SK-N-SH (cell line): ENCODE measurements at regions not wholly inside any gene's neighbourhood (a gene's known extent, or its start where the extent isn't known, plus 50 kb on each side); places are given as distances from the start of the nearest gene placed in this dataset.
A peak's percentile ranks its signal among the peaks of the same experiment; 100 is the strongest.

Experiments
- CTCF ChIA-PET: fragments of 300-600, 350-600 bp; formaldehyde crosslinking; extraction: SDS; loops from one replicate; lab custom pipeline; 2021; lab: Yijun Ruan, JAX
- POLR2A ChIA-PET: fragments of 350-600 bp; sonication (Branson Sonifier 250); formaldehyde crosslinking; extraction: SDS; loops from one replicate; lab custom pipeline; 2020; ENCODE audit warnings: antibody characterized with exemption, inconsistent platforms; lab: Yijun Ruan, JAX
- DNase-seq: peaks from one replicate; pipeline ENCODE4 v3.0.0; 2012
- H2AFZ ChIP-seq: fragments of 200-600 bp; sonication (generic); 2 replicates; pipeline ENCODE4 v1.8.1; 2016; ENCODE audit warnings: antibody characterized with exemption, mild to moderate bottlenecking, low read depth
- H3F3A ChIP-seq: fragments of 200-600 bp; sonication (generic); replicated peaks from 2 replicates; pipeline ENCODE3; 2016; ENCODE audit warnings: antibody characterized with exemption, mild to moderate bottlenecking; ENCODE audit not compliant: insufficient read depth
- H3K27ac ChIP-seq, 2 experiments: fragments of 200-500 bp in 1 of 2; fragments of 200-600 bp in 1 of 2; sonication (Bioruptor generic) in 1 of 2; sonication (generic), shearing (Covaris generic) in 1 of 2; 2 replicates each; pipeline versions ENCODE4 v1.5.1 to v1.6.1; 2014 to 2016; ENCODE audit warnings: low read depth in 2 of 2, inconsistent platforms in 1 of 2, low read length in 1 of 2, mild to moderate bottlenecking in 1 of 2, mixed read lengths in 1 of 2
- H3K27me3 ChIP-seq: fragments of 200-600 bp; sonication (generic), shearing (Covaris generic); 2 replicates; pipeline ENCODE4 v1.6.1; 2016; ENCODE audit warnings: mixed run types; ENCODE audit not compliant: insufficient read depth
- H3K36me3 ChIP-seq, 2 experiments: fragments of 200-500 bp in 1 of 2; fragments of 200-600 bp in 1 of 2; sonication (Bioruptor generic) in 1 of 2; sonication (generic) in 1 of 2; replicated peaks in 1 of 2; 2 replicates each; pipeline versions ENCODE3 to v1.5.1; 2014 to 2016; ENCODE audit warnings: low read length in 1 of 2, mild to moderate bottlenecking in 1 of 2; ENCODE audit not compliant: insufficient read depth in 2 of 2, control insufficient read depth in 1 of 2
- H3K4me1 ChIP-seq, 2 experiments: fragments of 200-500 bp in 1 of 2; fragments of 200-600 bp in 1 of 2; sonication (Bioruptor generic) in 1 of 2; sonication (generic), shearing (Covaris generic) in 1 of 2; 2 replicates each; pipeline versions ENCODE4 v1.5.1 to v1.6.1; 2014 to 2016; ENCODE audit warnings: low read depth in 1 of 2, low read length in 1 of 2, mixed run types in 1 of 2; ENCODE audit not compliant: insufficient read depth in 2 of 2, control insufficient read depth in 1 of 2
- H3K4me2 ChIP-seq: fragments of 200-600 bp; sonication (generic), shearing (Covaris generic); 2 replicates; pipeline ENCODE4 v1.6.1; 2017; ENCODE audit warnings: mixed run types
- H3K4me3 ChIP-seq, 2 experiments: fragments of 200-500 bp in 1 of 2; fragments of 200-600 bp in 1 of 2; sonication (Bioruptor generic) in 1 of 2; sonication (generic), shearing (Covaris generic) in 1 of 2; 2 replicates each; pipeline versions ENCODE4 v1.5.1 to v1.8.1; 2014 to 2016; ENCODE audit warnings: low read depth in 2 of 2, inconsistent platforms in 1 of 2, low read length in 1 of 2, mild to moderate bottlenecking in 1 of 2, mixed read lengths in 1 of 2, moderate library complexity in 1 of 2
- H3K79me2 ChIP-seq: fragments of 200-600 bp; sonication (generic); 2 replicates; pipeline ENCODE4 v1.8.1; 2017; ENCODE audit warnings: mild to moderate bottlenecking; ENCODE audit not compliant: insufficient read depth
- H3K9ac ChIP-seq: fragments of 200-600 bp; sonication (generic); 2 replicates; pipeline ENCODE4 v1.6.1; 2017; ENCODE audit warnings: mixed run types
- H3K9me2 ChIP-seq: fragments of 200-600 bp; sonication (generic); 2 replicates; pipeline ENCODE4 v1.6.1; 2017; ENCODE audit warnings: mixed run types
- H3K9me3 ChIP-seq: fragments of 200-600 bp; sonication (generic); 2 replicates; pipeline ENCODE4 v1.6.1; 2017; ENCODE audit warnings: mixed run types, mild to moderate bottlenecking, moderate library complexity
- H4K20me1 ChIP-seq: fragments of 200-600 bp; sonication (generic); 2 replicates; pipeline ENCODE4 v1.6.1; 2017; ENCODE audit warnings: mild to moderate bottlenecking, mixed run types; ENCODE audit not compliant: insufficient read depth
- CHD2 ChIP-seq: fragments of 150-350 bp; IDR thresholded peaks from 2 replicates; pipeline ENCODE4 v1.6.1; 2018; ENCODE audit warnings: low read length; ENCODE audit not compliant: partially characterized antibody
- ELF1 ChIP-seq: IDR thresholded peaks from 2 replicates; pipeline ENCODE4 v1.4.0; 2012
- EP300 ChIP-seq, 2 experiments: IDR thresholded peaks; 2 replicates each; pipeline versions ENCODE4 v1.4.0 to v1.6.1; 2012; ENCODE audit warnings: borderline replicate concordance in 1 of 2, low read depth in 1 of 2, low read length in 1 of 2
- FOSL2 ChIP-seq: IDR thresholded peaks from 2 replicates; pipeline ENCODE4 v1.4.0; 2012; ENCODE audit warnings: low read depth, mild to moderate bottlenecking, moderate library complexity, borderline replicate concordance
- FOXJ3 ChIP-seq: sonication (generic); formaldehyde crosslinking; IDR thresholded peaks from 2 replicates; pipeline ENCODE4 v1.5.1; 2020; ENCODE audit warnings: mild to moderate bottlenecking, missing genetic modification reagents
- FOXM1 ChIP-seq: IDR thresholded peaks from 2 replicates; pipeline ENCODE4 v1.4.0; 2012; ENCODE audit warnings: low read depth, mild to moderate bottlenecking
- GABPA ChIP-seq: IDR thresholded peaks from 2 replicates; pipeline ENCODE4 v1.4.0; 2012; ENCODE audit warnings: low read depth, mild to moderate bottlenecking
- GATA2 ChIP-seq: sonication (generic); formaldehyde crosslinking; IDR thresholded peaks from 2 replicates; pipeline ENCODE4 v1.5.0; 2020; ENCODE audit warnings: mild to moderate bottlenecking, missing genetic modification reagents
- JUND ChIP-seq: IDR thresholded peaks from 2 replicates; pipeline ENCODE4 v1.4.0; 2012
- MEF2A ChIP-seq: IDR thresholded peaks from 2 replicates; pipeline ENCODE4 v1.4.0; 2012; ENCODE audit warnings: low read depth, borderline replicate concordance
- POLR2AphosphoS5 ChIP-seq: IDR thresholded peaks from 2 replicates; pipeline ENCODE4 v1.6.1; 2012; ENCODE audit warnings: low read depth, low read length
- RFX5 ChIP-seq: IDR thresholded peaks from 2 replicates; pipeline ENCODE4 v1.6.1; 2012; ENCODE audit warnings: mild to moderate bottlenecking, improper control_type of control experiment, low read length
- RXRA ChIP-seq: IDR thresholded peaks from 2 replicates; pipeline ENCODE4 v1.4.0; 2012; ENCODE audit warnings: low read depth, mild to moderate bottlenecking, borderline replicate concordance
- SIN3A ChIP-seq: IDR thresholded peaks from 2 replicates; pipeline ENCODE4 v1.6.1; 2012; ENCODE audit warnings: low read depth, mild to moderate bottlenecking, low read length, moderate library complexity, borderline replicate concordance
- TCF12 ChIP-seq: IDR thresholded peaks from 2 replicates; pipeline ENCODE4 v1.4.0; 2012
- YY1 ChIP-seq: IDR thresholded peaks from 2 replicates; pipeline ENCODE4 v1.4.0; 2012; ENCODE audit warnings: low read depth, mild to moderate bottlenecking
- WGBS: methylation state at CpG from one replicate; pipeline ENCODE4 v1.1.6; 2017; ENCODE audit warnings: low lambda C conversion rate; 5-methylcytosine and 5-hydroxymethylcytosine counted together
- TF ChIP-seq, protein P1 (sequence below): fragments of 200-600 bp; sonication (generic); IDR thresholded peaks from 2 replicates; pipeline ENCODE4 v1.6.1; 2017; ENCODE audit warnings: antibody characterized with exemption, mild to moderate bottlenecking, moderate library complexity

DNA sequence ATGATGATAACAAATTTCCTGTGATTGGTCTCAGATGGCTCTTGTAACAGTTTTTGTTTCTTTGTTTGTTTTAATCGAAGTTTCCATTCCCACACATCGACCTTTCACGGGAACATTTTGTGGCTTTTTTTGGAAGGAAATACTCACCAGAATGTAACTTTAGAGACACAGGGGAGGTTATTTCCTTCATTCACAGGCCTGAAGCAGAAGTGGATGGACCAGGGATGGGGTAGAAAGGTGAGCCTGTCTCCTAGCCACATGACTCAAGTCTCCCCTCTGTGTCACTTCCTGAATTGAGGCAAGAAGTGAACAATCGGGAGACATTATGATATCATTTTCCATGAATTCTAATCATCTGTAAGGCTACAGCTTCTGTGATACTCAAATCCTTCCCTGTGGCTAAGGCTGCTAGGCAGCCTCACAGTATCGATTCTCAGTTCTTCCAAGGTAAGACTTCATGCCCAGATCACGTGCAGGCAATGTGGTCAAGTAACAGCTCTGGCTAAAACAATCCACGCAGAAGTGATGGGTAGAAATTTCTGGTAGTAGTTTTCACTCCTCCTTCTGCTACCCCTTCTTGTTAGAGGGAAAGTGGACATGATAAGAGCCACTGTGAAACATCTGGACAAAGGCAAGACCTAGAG, 203.9 kb upstream of the NEBL start:
- H3K9me3 ChIP-seq: no peaks in the 10 kb centered on the region
- TF ChIP-seq GATA2 (CRISPR knock-in tag): no peak
- TF ChIP-seq ELF1: peak; percentile 9; the same call in 1 of the 2 replicates
- peak; percentile 16; the same call in 1 of the 2 replicates for TF ChIP-seq JUND
- peak; percentile 50; the same call in 1 of the 2 replicates for TF ChIP-seq TCF12
- TF ChIP-seq POLR2AphosphoS5: no peak
- no peak for TF ChIP-seq GABPA
- TF ChIP-seq EP300 (IDR thresholded peaks at IDR 0.05; ENCODE audit: borderline replicate concordance in 1 of 2, low read depth in 1 of 2, low read length in 1 of 2): peak in 1 of 2 experiments; percentile 31; a peak in 1 of 4 replicates
- no peak for TF ChIP-seq FOXM1
- no peak for TF ChIP-seq SIN3A
- TF ChIP-seq, protein P1, sequence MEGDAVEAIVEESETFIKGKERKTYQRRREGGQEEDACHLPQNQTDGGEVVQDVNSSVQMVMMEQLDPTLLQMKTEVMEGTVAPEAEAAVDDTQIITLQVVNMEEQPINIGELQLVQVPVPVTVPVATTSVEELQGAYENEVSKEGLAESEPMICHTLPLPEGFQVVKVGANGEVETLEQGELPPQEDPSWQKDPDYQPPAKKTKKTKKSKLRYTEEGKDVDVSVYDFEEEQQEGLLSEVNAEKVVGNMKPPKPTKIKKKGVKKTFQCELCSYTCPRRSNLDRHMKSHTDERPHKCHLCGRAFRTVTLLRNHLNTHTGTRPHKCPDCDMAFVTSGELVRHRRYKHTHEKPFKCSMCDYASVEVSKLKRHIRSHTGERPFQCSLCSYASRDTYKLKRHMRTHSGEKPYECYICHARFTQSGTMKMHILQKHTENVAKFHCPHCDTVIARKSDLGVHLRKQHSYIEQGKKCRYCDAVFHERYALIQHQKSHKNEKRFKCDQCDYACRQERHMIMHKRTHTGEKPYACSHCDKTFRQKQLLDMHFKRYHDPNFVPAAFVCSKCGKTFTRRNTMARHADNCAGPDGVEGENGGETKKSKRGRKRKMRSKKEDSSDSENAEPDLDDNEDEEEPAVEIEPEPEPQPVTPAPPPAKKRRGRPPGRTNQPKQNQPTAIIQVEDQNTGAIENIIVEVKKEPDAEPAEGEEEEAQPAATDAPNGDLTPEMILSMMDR: no peak
- no peak for TF ChIP-seq FOXJ3 (CRISPR knock-in tag)
- TF ChIP-seq FOSL2: peak; percentile 55
- no peak for TF ChIP-seq RXRA
- no peak for TF ChIP-seq MEF2A
- TF ChIP-seq, all 33 proteins: peak for 5
- H3K27me3 ChIP-seq: no peaks in the 10 kb centered on the region
- H4K20me1 ChIP-seq: no peaks in the 10 kb centered on the region
- ChIA-PET CTCF (interaction anchor here (0.6 to 2.0 kb wide), 2 partner anchors 22 to 528 kb away, joined by 4 to 10 read pairs; no protein-coding TSS in a partner anchor), POLR2A (no interaction called here)
- 32% methylated on average over 7 of the region's 7 CpGs for WGBS
- DNase-seq: no peak
- H3K4me3 ChIP-seq: no peak overlapping the region; a peak in 1 of 4 replicates
- peak overlapping the region; percentile 71 to 93 for H3K27ac ChIP-seq
- no peaks in the 10 kb centered on the region for H3K9me2 ChIP-seq
- no peaks in the 10 kb centered on the region for H3K36me3 ChIP-seq
- H2AFZ ChIP-seq: peak overlapping the region; percentile 82
- H3K4me2 ChIP-seq: peak overlapping the region; percentile 16
- no peaks in the 10 kb centered on the region for H3K79me2 ChIP-seq
- H3F3A ChIP-seq: peaks cover 19% of the 10 kb centered on the region
- H3K4me1 ChIP-seq: peaks cover 14 to 32% of the 10 kb centered on the region in 2 experiments
- H3K9ac ChIP-seq: peak overlapping the region; percentile 33; the same call in 1 of the 2 replicates

DNA sequence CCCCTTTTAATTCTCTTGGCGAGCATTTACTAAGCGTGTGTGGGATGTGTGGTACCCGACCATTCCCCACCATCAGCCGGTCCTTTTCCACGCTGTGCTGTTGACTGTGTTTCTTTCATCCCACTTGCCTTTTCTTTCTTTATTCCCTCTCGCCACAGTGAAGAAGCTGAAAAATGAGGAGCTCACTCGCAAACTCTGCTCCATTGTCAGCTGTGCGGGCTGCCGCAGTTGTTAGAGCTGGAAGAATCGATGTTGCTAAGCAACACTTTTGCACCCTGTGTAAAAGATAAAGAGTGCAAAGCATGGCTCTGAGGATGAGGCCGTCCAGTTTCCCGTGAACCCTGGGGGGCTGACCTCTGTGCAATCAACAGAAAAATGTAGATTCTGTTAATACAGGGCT, 203.1 kb upstream of the NEBL start:
- Histone ChIP-seq H3K79me2 (no peaks in the 10 kb centered on the region), H3F3A (peaks cover 19% of the 10 kb centered on the region), H2AFZ (peak overlapping the region; percentile 82), H3K4me1 (peaks cover 14 to 32% of the 10 kb centered on the region in 2 experiments), H3K9me3 (no peaks in the 10 kb centered on the region), H4K20me1 (no peaks in the 10 kb centered on the region), H3K27ac (peak overlapping the region; percentile 71 to 93), H3K4me2 (peak overlapping the region; percentile 16), H3K4me3 (no peak overlapping the region), H3K36me3 (no peaks in the 10 kb centered on the region), H3K27me3 (no peaks in the 10 kb centered on the region), H3K9me2 (no peaks in the 10 kb centered on the region), H3K9ac (peak overlapping the region; percentile 33; the same call in 1 of the 2 replicates)
- DNase-seq: peak; percentile 11
- no peak for TF ChIP-seq MEF2A
- no peak for TF ChIP-seq YY1
- no peak for TF ChIP-seq CHD2
- TF ChIP-seq FOXJ3 (CRISPR knock-in tag): no peak
- no peak for TF ChIP-seq RFX5
- POLR2A ChIA-PET: no interaction called here
- CTCF ChIA-PET: interaction anchor here (1.6 to 2.0 kb wide), 2 partner anchors 21 to 170 kb away, joined by 6 to 10 read pairs; no protein-coding TSS in a partner anchor
- 82% methylated on average over 12 of the region's 12 CpGs for WGBS
